Tibial artery (tissue), 4 donors: ENCODE measurements at regions not wholly inside any gene's neighbourhood (a gene's known extent, or its start where the extent isn't known, plus 50 kb on each side); places are given as distances from the start of the nearest gene placed in this dataset.

Experiments used
- DNase-seq, 2 donors: peaks; one replicate each; pipeline ENCODE4 v3.0.0-alpha.2; 2019
- H3K27ac ChIP-seq, 2 donors: fragments of 200-600 bp; sonication (generic) in 1 of 2; 1 replicate in 1 of 2; 2 replicates in 1 of 2; pipeline ENCODE4 v1.5.1; 2018 to 2019; ENCODE audit warnings: mild to moderate bottlenecking in 1 of 2
- H3K27me3 ChIP-seq, 2 donors: fragments of 200-600 bp; sonication (generic) in 1 of 2; one replicate each; pipeline versions ENCODE4 v1.5.1 to v1.6.0; 2016 to 2019
- H3K36me3 ChIP-seq, 3 donors: fragments of 200-600 bp; sonication (generic) in 2 of 3; one replicate each; pipeline ENCODE4 v1.5.1; 2016 to 2019; ENCODE audit warnings: mild to moderate bottlenecking in 2 of 3
- H3K4me1 ChIP-seq, 4 donors: fragments of 200-600 bp; sonication (generic) in 2 of 4; 1 replicate in 3 of 4; 2 replicates in 1 of 4; pipeline ENCODE4 v1.5.1; 2016 to 2019
- H3K4me3 ChIP-seq, 2 donors: fragments of 200-600 bp; sonication (generic) in 1 of 2; 1 replicate in 1 of 2; 2 replicates in 1 of 2; pipeline ENCODE4 v1.5.1; 2018 to 2019; ENCODE audit warnings: mild to moderate bottlenecking in 2 of 2
- H3K9me3 ChIP-seq, 3 donors: fragments of 200-600 bp; sonication (generic) in 1 of 3; one replicate each; pipeline ENCODE4 v1.5.1; 2016 to 2019
- intact Hi-C: fragments of 100-400 bp; cut with DNase I; formaldehyde crosslinking; loops from one replicate; pipeline ENCODE4 v1.15.0; 2023; ENCODE audit warnings: low total_unique reads
- TF ChIP-seq, protein P1 (sequence below), 2 experiments: fragments of 200-600 bp in 1 of 2; fragments of 450-650 bp in 1 of 2; IDR thresholded peaks; one replicate each; pipeline ENCODE4 v1.5.1; 2017 to 2019; ENCODE audit warnings: antibody characterized with exemption in 2 of 2, mild to moderate bottlenecking in 1 of 2, moderate library complexity in 1 of 2

DNA sequence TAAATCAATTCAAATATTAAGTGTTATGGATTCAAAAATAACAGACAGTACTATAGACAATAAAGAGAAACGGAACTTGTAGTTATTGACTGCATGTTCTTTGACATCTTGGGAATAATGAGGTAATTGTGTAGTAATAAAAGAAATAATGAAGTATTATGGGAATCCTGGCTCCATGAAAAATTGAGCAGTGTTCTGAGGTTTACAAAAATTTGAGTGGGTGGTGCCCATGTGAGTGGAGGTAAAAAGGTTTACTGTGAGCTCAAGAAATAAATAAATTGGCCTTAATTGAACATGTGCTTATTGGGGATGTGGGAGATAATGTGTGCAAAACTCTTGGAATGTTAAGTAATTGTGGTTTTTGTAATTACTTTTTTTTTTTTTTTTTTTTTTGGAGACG lies 1013.7 kb upstream of the GJE1 start:
- no peaks in the 10 kb centered on the region for H3K9me3 ChIP-seq
- H3K27me3 ChIP-seq = no peaks in the 10 kb centered on the region
- TF ChIP-seq, protein P1, sequence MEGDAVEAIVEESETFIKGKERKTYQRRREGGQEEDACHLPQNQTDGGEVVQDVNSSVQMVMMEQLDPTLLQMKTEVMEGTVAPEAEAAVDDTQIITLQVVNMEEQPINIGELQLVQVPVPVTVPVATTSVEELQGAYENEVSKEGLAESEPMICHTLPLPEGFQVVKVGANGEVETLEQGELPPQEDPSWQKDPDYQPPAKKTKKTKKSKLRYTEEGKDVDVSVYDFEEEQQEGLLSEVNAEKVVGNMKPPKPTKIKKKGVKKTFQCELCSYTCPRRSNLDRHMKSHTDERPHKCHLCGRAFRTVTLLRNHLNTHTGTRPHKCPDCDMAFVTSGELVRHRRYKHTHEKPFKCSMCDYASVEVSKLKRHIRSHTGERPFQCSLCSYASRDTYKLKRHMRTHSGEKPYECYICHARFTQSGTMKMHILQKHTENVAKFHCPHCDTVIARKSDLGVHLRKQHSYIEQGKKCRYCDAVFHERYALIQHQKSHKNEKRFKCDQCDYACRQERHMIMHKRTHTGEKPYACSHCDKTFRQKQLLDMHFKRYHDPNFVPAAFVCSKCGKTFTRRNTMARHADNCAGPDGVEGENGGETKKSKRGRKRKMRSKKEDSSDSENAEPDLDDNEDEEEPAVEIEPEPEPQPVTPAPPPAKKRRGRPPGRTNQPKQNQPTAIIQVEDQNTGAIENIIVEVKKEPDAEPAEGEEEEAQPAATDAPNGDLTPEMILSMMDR (IDR thresholded peaks at IDR 0.05) = no peak
- intact Hi-C loops = no loop called here
- no peak overlapping the region for H3K27ac ChIP-seq
- H3K4me1 ChIP-seq = peaks cover 0 to 26% (median 0%) of the 10 kb centered on the region in 4 donors
- no peaks in the 10 kb centered on the region for H3K36me3 ChIP-seq
- no peak overlapping the region for H3K4me3 ChIP-seq
- no peak for DNase-seq

DNA sequence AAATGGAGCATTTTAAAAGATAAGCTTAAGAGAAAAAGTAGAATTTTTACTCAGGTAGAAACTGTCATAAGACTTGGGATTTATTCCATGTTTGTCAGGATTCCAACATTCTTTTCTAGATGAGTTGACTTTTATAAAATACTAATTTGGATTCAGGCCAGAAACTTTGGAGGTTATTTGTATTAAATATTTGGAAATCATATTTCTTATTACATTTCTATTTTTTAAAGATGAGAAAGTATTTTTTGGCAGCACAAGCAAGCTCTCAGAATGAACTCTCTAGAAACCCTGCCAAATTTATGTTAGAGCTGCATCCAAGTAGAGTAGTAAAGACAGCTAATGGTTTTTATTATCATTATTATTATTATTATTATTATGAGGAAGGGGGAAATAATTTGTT lies 1014.9 kb upstream of the GJE1 start:
- peak overlapping the region in 1 of 2 donors; percentile 1 for H3K27ac ChIP-seq
- H3K4me1 ChIP-seq = peaks cover 0 to 19% (median 0%) of the 10 kb centered on the region in 4 donors
- intact Hi-C loops = no loop called here
- H3K27me3 ChIP-seq = no peaks in the 10 kb centered on the region
- no peaks in the 10 kb centered on the region for H3K36me3 ChIP-seq
- TF ChIP-seq, protein P1 (IDR thresholded peaks at IDR 0.05) = no peak
- no peak overlapping the region for H3K4me3 ChIP-seq
- DNase-seq = no peak
- no peaks in the 10 kb centered on the region for H3K9me3 ChIP-seq

DNA sequence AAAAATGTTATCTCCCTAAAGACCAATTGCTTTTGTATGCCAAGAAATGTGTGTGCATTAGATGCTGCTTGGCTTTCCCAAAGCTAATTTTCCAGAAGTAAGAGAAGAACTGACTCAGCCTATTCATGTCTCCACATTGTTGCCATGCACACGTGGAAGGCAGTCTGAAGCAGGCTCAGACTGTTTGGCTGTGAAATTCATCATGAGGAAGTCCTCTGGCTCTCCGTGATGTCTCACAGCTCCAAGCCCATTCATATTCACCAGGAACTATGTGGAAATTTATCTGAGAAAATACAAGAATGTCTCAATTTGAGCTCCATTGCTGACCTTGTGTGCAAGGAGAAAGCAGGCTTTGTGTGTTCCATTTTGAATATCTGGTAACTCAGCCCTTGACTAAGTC lies 1022.2 kb upstream of the GJE1 start:
- Histone ChIP-seq H3K4me3 (no peak overlapping the region), H3K9me3 (no peaks in the 10 kb centered on the region), H3K36me3 (no peaks in the 10 kb centered on the region), H3K27me3 (no peaks in the 10 kb centered on the region), H3K4me1 (peaks cover 0 to 26% (median 4%) of the 10 kb centered on the region in 4 donors), H3K27ac (peak overlapping the region in 1 of 2 donors; percentile 32)
- peak; percentile 52 to 66 for DNase-seq
- TF ChIP-seq, protein P1 (IDR thresholded peaks at IDR 0.05) = no peak
- intact Hi-C loops = no loop called here

DNA sequence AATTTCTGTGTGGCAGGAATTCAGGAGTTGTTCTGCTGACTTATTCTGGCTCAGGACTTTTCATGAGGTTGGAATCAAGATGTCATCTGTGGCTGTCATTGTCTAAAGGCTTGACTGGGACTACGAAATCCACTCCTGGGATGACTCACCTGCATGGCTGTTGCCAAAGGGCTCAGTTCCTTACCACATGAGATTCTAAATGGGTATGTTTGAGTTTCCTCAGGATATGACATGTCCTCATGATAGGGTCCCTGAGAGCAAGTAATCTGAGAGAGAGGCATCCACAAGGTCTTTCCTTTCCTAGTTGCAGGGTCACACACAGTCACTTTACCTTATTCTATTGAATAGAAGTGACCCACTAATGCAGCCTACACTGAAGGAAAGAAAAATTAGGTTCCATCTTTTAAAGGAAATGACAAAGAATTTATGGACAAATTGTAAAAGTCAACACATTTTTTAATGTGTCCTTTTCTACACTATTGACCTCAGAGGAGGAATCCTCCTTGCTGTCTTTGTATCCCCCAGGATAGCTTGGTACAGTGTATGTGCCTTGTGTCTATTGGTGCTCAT lies 1025.0 kb upstream of the GJE1 start:
- peaks cover 0 to 27% (median 4%) of the 10 kb centered on the region in 4 donors for H3K4me1 ChIP-seq
- no peak for DNase-seq
- TF ChIP-seq, protein P1 (IDR thresholded peaks at IDR 0.05) = no peak
- H3K4me3 ChIP-seq = no peak overlapping the region
- H3K27me3 ChIP-seq = no peaks in the 10 kb centered on the region
- intact Hi-C loops = no loop called here
- no peaks in the 10 kb centered on the region for H3K36me3 ChIP-seq
- no peak overlapping the region for H3K27ac ChIP-seq
- H3K9me3 ChIP-seq = no peaks in the 10 kb centered on the region

DNA sequence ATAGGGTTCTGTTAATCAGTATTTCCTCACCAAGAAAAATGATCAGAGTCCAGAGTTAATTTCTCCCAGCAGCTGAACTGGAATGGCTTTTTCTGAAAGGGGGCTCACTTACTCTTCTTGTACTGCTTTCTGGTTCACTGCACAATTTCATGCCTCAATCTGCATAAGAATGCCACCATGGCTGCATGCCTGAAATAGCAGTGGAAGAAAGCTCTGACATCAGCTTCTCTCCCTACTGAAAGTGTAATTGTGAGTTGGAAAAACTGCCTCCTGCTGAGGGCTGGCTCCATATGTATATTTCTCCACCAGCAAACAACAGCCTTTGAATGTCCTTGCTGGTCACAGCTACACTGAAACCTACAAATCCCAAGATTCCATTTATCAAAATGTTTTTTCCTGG lies 1027.2 kb upstream of the GJE1 start:
- Histone ChIP-seq H3K27me3 (no peaks in the 10 kb centered on the region), H3K36me3 (no peaks in the 10 kb centered on the region), H3K4me3 (no peak overlapping the region), H3K9me3 (no peaks in the 10 kb centered on the region), H3K27ac (no peak overlapping the region), H3K4me1 (peaks cover 0 to 7% (median 0%) of the 10 kb centered on the region in 4 donors)
- intact Hi-C loops = no loop called here
- no peak for DNase-seq
- TF ChIP-seq, protein P1 (IDR thresholded peaks at IDR 0.05) = no peak

DNA sequence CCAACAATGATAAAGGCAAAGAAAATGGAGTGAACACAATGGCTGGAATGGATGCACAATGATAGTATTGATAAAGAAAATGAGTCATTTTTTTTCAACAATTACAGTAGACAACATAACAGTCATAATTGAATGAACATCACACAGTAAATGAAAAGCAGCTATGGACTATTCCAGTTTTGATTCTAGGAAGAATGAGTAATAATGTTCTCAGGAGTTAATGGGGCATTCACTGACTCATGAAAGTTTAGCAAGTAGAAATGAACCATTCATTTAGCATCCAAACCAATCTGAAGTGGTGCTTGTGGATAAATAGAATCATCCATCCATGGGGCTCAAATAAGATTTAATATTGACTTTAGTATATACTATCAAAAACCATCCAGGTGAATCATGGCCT lies 1029.5 kb upstream of the GJE1 start:
- intact Hi-C loops = no loop called here
- H3K4me3 ChIP-seq = no peak overlapping the region
- no peak overlapping the region for H3K27ac ChIP-seq
- TF ChIP-seq, protein P1 (IDR thresholded peaks at IDR 0.05) = no peak
- peaks cover 0 to 4% (median 0%) of the 10 kb centered on the region in 4 donors for H3K4me1 ChIP-seq
- H3K36me3 ChIP-seq = no peaks in the 10 kb centered on the region
- DNase-seq = no peak
- H3K27me3 ChIP-seq = no peaks in the 10 kb centered on the region
- no peaks in the 10 kb centered on the region for H3K9me3 ChIP-seq
